ENCODE measurements at regions not wholly inside any gene's neighbourhood (a gene's known extent, or its start where the extent isn't known, plus 50 kb on each side); places are given as distances from the start of the nearest gene placed in this dataset.

- TF ChIP-seq RFX5 (IDR thresholded peaks at IDR 0.05) (no peak), CTCF (IDR thresholded peaks at IDR 0.05) (no peak), CBX2 (IDR thresholded peaks at IDR 0.05; ENCODE audit: borderline replicate concordance, low read depth) (no peak), MAFK (IDR thresholded peaks at IDR 0.05; ENCODE audit: partially characterized antibody) (no peak), KDM1A (IDR thresholded peaks at IDR 0.05; ENCODE audit: low read depth) (no peak)
- TF ChIP-seq, protein P1, sequence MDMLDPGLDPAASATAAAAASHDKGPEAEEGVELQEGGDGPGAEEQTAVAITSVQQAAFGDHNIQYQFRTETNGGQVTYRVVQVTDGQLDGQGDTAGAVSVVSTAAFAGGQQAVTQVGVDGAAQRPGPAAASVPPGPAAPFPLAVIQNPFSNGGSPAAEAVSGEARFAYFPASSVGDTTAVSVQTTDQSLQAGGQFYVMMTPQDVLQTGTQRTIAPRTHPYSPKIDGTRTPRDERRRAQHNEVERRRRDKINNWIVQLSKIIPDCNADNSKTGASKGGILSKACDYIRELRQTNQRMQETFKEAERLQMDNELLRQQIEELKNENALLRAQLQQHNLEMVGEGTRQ (IDR thresholded peaks at IDR 0.05) = no peak
- TF ChIP-seq, protein P2, sequence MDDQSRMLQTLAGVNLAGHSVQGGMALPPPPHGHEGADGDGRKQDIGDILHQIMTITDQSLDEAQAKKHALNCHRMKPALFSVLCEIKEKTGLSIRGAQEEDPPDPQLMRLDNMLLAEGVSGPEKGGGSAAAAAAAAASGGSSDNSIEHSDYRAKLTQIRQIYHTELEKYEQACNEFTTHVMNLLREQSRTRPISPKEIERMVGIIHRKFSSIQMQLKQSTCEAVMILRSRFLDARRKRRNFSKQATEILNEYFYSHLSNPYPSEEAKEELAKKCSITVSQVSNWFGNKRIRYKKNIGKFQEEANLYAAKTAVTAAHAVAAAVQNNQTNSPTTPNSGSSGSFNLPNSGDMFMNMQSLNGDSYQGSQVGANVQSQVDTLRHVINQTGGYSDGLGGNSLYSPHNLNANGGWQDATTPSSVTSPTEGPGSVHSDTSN (IDR thresholded peaks at IDR 0.05) = no peak
Observed at GRCh38 chr18:66048406-66048805, 297.6 kb downstream of the CDH7 start.

All from A549 (cell line).